Dendritic cell treated with granulocyte-macrophage colony-stimulating factor and Interleukin-4, amounts not matched to agents 40 ng/mL and 50 ng/mL, for 4 days (primary cell): ENCODE measurements at regions not wholly inside any gene's neighbourhood (a gene's known extent, or its start where the extent isn't known, plus 50 kb on each side); places are given as distances from the start of the nearest gene placed in this dataset.
A peak's percentile ranks its signal among the peaks of the same experiment; 100 is the strongest.

Experiments
- H3K27ac Mint-ChIP-seq: one replicate; pipeline ENCODE4 v1.8.0; 2022; ENCODE audit warnings: mild to moderate bottlenecking, mixed read lengths
- H3K27me3 Mint-ChIP-seq: one replicate; pipeline ENCODE4 v1.8.0; 2022; ENCODE audit warnings: mild to moderate bottlenecking, mixed read lengths
- H3K36me3 Mint-ChIP-seq: one replicate; pipeline ENCODE4 v1.8.0; 2022; ENCODE audit warnings: low read depth, mixed read lengths
- H3K4me1 Mint-ChIP-seq: one replicate; pipeline ENCODE4 v1.8.0; 2022; ENCODE audit warnings: low read depth, mixed read lengths
- H3K4me3 Mint-ChIP-seq: one replicate; pipeline ENCODE4 v1.8.0; 2022; ENCODE audit warnings: mild to moderate bottlenecking, moderate library complexity, mixed read lengths
- H3K9me3 Mint-ChIP-seq: one replicate; pipeline ENCODE4 v1.8.0; 2022; ENCODE audit warnings: mixed read lengths
- intact Hi-C: fragments of 100-400 bp; cut with micrococcal nuclease; formaldehyde crosslinking; loops from one replicate; pipeline ENCODE4 v1.15.0; 2022

- peaks cover 36% of the 10 kb centered on the region for H3K4me1 Mint-ChIP-seq
- H3K4me3 Mint-ChIP-seq: no peak overlapping the region
- H3K36me3 Mint-ChIP-seq: peaks cover 8% of the 10 kb centered on the region
- H3K27me3 Mint-ChIP-seq: peaks cover 40% of the 10 kb centered on the region
- H3K9me3 Mint-ChIP-seq: peaks cover 31% of the 10 kb centered on the region
- H3K27ac Mint-ChIP-seq: peak overlapping the region; percentile 85
- intact Hi-C loops: no loop called here
Measured at GRCh38 chr10:93160140-93160539, 86.4 kb downstream of the CYP26A1 start.

- no peak overlapping the region for H3K4me3 Mint-ChIP-seq
- intact Hi-C loops: no loop called here
- peaks cover 24% of the 10 kb centered on the region for H3K9me3 Mint-ChIP-seq
- H3K27ac Mint-ChIP-seq: peak overlapping the region; percentile 85
- peaks cover 8% of the 10 kb centered on the region for H3K36me3 Mint-ChIP-seq
- peaks cover 41% of the 10 kb centered on the region for H3K27me3 Mint-ChIP-seq
- peaks cover 31% of the 10 kb centered on the region for H3K4me1 Mint-ChIP-seq
Measured at GRCh38 chr10:93160829-93161228, 87.1 kb downstream of the CYP26A1 start.

DNA sequence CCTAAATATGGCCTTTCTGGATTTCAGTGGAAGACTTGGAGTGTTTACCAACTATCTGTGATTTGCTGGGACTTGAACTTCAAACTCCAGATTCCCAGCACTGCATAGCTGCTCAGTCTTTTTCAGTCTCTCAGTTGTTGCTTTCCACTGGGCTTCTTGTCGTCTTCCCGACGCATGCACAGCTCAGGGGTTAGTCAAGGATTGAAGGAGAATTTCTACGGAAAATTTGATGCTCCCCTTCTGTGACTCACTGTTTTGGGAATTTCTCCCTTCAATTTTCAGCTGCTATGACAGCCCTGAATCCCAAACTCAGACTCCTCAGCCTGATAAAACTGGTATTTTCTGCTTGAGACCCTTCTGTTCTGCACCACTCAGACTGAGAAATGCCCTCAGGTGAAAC is 91.7 kb downstream of the CYP26A1 start:
- Mint-ChIP-seq H3K4me3 (no peak overlapping the region), H3K4me1 (peaks cover 31% of the 10 kb centered on the region), H3K27me3 (peaks cover 49% of the 10 kb centered on the region), H3K27ac (no peak overlapping the region), H3K36me3 (peaks cover 5% of the 10 kb centered on the region), H3K9me3 (peaks cover 7% of the 10 kb centered on the region)
- intact Hi-C loops: no loop called here

DNA sequence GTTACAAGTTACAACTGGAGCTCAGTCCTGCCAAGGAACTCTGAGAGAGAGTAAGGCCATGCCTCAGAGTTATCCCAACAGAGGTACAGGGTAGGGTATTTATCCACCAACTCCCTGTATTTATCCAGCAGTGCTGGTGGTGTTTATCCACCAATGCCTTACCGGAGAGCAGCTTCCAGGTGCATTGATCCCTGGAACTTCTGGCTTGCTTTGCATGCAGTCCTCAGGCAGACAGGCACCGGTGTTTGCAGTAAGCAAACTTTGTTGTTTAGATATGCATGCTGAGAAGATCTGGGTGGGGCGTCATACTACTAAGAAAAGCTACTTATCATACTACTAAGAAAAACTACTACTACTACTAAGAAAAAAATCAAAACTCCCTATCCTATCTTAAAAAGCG is 92.4 kb downstream of the CYP26A1 start:
- H3K4me3 Mint-ChIP-seq: no peak overlapping the region
- peaks cover 23% of the 10 kb centered on the region for H3K4me1 Mint-ChIP-seq
- peaks cover 9% of the 10 kb centered on the region for H3K36me3 Mint-ChIP-seq
- H3K27ac Mint-ChIP-seq: no peak overlapping the region
- intact Hi-C loops: no loop called here
- H3K9me3 Mint-ChIP-seq: peaks cover 12% of the 10 kb centered on the region
- H3K27me3 Mint-ChIP-seq: peaks cover 51% of the 10 kb centered on the region

- H3K36me3 Mint-ChIP-seq: peaks cover 9% of the 10 kb centered on the region
- no peak overlapping the region for H3K4me3 Mint-ChIP-seq
- peaks cover 50% of the 10 kb centered on the region for H3K27me3 Mint-ChIP-seq
- no peak overlapping the region for H3K27ac Mint-ChIP-seq
- H3K4me1 Mint-ChIP-seq: peaks cover 8% of the 10 kb centered on the region
- peaks cover 12% of the 10 kb centered on the region for H3K9me3 Mint-ChIP-seq
- intact Hi-C loops: loop anchor here (5.0 kb wide), 1 partner anchor 35 kb away; no protein-coding TSS in a partner anchor
Measured at GRCh38 chr10:93171837-93172236, 98.1 kb downstream of the CYP26A1 start.

DNA sequence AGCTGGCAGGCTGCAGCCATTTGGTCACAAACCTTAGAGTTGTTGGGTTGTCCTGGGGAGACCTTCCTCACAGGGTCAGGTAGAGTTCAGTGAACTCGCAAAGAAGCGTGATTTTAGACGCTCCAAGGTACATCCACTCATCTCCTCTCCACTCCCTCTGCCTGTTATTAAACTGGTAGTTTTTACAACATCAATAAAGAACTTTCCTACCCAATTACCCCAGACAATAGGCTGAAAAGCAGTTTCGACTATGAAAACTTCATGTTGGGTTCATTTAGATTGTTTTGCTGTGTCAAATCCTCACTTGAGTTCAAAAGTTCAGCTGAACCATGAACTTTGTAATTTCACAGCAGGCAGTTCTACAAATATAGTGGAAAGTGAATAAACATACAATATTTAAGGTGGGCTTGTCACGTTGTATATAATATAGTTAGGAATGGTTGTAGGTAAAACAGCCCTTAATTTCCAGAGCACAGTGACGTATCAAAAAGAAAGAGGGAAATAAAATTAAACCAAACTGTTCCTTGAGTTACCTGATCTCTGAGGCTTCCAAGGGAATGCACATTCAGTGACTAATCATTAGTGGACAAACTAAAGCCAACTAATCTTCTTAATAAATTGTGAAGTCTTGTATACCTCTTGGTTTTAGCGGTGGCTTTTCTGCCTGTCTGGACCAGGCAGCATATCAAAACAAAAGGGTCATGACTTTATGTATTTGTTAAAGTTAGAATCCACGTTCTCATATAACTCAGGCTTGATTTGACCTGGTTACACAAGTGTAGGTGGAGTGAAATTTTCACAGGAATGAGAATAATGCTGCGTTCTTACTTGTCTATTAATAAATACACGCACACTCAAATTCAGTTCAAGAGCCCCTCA is 100.5 kb downstream of the CYP26A1 start:
- Mint-ChIP-seq H3K4me3 (no peak overlapping the region), H3K27me3 (peaks cover 54% of the 10 kb centered on the region), H3K27ac (no peak overlapping the region), H3K4me1 (no peaks in the 10 kb centered on the region), H3K36me3 (peaks cover 9% of the 10 kb centered on the region), H3K9me3 (peaks cover 12% of the 10 kb centered on the region)
- intact Hi-C loops: loop anchor here (5.0 kb wide), 1 partner anchor 37 kb away; no protein-coding TSS in a partner anchor

GRCh38 chr10:93175490-93175889 is 101.8 kb downstream of the CYP26A1 start:
- peaks cover 53% of the 10 kb centered on the region for H3K27me3 Mint-ChIP-seq
- peaks cover under 1% of the 10 kb centered on the region for H3K4me1 Mint-ChIP-seq
- peaks cover 4% of the 10 kb centered on the region for H3K9me3 Mint-ChIP-seq
- intact Hi-C loops: no loop called here
- peaks cover 2% of the 10 kb centered on the region for H3K36me3 Mint-ChIP-seq
- H3K27ac Mint-ChIP-seq: no peak overlapping the region
- no peak overlapping the region for H3K4me3 Mint-ChIP-seq

GRCh38 chr10:93177511-93177910 is 103.8 kb downstream of the CYP26A1 start:
- Mint-ChIP-seq H3K4me1 (peaks cover 20% of the 10 kb centered on the region), H3K27me3 (peaks cover 58% of the 10 kb centered on the region), H3K4me3 (no peak overlapping the region), H3K27ac (no peak overlapping the region), H3K9me3 (no peaks in the 10 kb centered on the region), H3K36me3 (no peaks in the 10 kb centered on the region)
- intact Hi-C loops: no loop called here

GRCh38 chr10:93178226-93178625 is 104.5 kb downstream of the CYP26A1 start:
- H3K4me1 Mint-ChIP-seq: peaks cover 21% of the 10 kb centered on the region
- H3K36me3 Mint-ChIP-seq: no peaks in the 10 kb centered on the region
- intact Hi-C loops: no loop called here
- no peaks in the 10 kb centered on the region for H3K9me3 Mint-ChIP-seq
- peaks cover 57% of the 10 kb centered on the region for H3K27me3 Mint-ChIP-seq
- no peak overlapping the region for H3K27ac Mint-ChIP-seq
- H3K4me3 Mint-ChIP-seq: no peak overlapping the region

DNA sequence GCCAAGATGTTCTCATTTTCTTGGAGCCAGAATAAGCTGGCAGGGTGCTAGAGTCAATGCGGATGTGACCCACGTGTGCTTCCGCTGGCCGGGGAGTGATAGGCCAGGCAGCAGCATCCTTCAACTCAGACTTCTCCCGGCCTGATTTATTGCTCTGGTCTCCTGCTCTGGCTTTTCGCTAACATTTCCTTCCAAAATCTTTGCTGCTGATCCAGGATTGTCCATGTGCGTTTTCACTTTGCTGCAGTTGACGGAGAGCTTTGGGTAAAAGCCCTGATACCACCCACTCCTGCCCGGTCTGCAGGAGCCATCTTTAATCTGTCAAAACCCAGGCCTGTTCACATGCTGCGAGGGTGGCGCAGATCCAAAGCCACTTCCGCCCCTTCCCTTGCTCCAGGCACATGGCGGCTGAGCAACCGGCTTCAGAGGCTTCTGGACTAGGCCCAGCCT is 106.8 kb downstream of the CYP26A1 start:
- intact Hi-C loops: no loop called here
- no peaks in the 10 kb centered on the region for H3K9me3 Mint-ChIP-seq
- H3K36me3 Mint-ChIP-seq: no peaks in the 10 kb centered on the region
- peaks cover 21% of the 10 kb centered on the region for H3K4me1 Mint-ChIP-seq
- H3K4me3 Mint-ChIP-seq: no peak overlapping the region
- peaks cover 56% of the 10 kb centered on the region for H3K27me3 Mint-ChIP-seq
- no peak overlapping the region for H3K27ac Mint-ChIP-seq

- no peak overlapping the region for H3K27ac Mint-ChIP-seq
- H3K9me3 Mint-ChIP-seq: no peaks in the 10 kb centered on the region
- H3K36me3 Mint-ChIP-seq: no peaks in the 10 kb centered on the region
- no peak overlapping the region for H3K4me3 Mint-ChIP-seq
- peaks cover 21% of the 10 kb centered on the region for H3K4me1 Mint-ChIP-seq
- H3K27me3 Mint-ChIP-seq: peaks cover 50% of the 10 kb centered on the region
- intact Hi-C loops: no loop called here
Measured at GRCh38 chr10:93181271-93182048, 107.8 kb downstream of the CYP26A1 start.

DNA sequence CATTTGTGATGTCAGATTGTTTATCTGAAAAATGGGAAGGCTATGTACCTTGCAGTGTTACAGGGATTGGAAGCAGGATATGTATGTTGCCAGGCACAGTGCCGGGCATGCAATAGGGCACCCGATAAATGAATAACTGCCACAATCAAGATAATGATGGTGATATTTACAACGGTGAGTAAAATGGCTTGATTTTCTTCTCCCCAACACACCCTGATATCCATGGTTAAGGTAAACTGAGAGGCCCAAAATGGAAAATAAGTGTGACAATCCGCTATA is 108.3 kb downstream of the CYP26A1 start:
- Mint-ChIP-seq H3K27ac (no peak overlapping the region), H3K4me3 (no peak overlapping the region), H3K9me3 (no peaks in the 10 kb centered on the region), H3K27me3 (peaks cover 48% of the 10 kb centered on the region), H3K4me1 (peaks cover 21% of the 10 kb centered on the region), H3K36me3 (no peaks in the 10 kb centered on the region)
- intact Hi-C loops: no loop called here

DNA sequence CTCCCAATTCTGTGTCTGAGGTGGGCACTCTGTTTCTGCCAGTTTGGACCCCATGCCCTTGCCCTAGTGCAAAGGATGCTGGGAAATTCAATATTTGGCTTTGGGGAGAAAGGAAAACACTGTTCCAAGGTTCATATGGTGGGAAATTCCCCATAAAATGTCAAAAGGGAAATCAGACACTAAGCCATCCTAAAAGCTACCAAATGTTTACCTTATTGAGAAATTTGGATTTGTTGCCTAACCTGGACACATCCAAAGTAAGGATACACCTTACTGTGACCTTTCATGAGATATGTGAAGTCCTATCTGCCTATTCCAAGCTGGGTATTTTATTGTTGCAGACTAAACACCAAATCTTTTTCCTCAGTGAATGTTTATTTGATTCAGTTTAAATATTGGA is 109.1 kb downstream of the CYP26A1 start:
- H3K9me3 Mint-ChIP-seq: no peaks in the 10 kb centered on the region
- H3K27me3 Mint-ChIP-seq: peaks cover 46% of the 10 kb centered on the region
- H3K4me3 Mint-ChIP-seq: no peak overlapping the region
- H3K4me1 Mint-ChIP-seq: peaks cover 23% of the 10 kb centered on the region
- intact Hi-C loops: no loop called here
- no peak overlapping the region for H3K27ac Mint-ChIP-seq
- no peaks in the 10 kb centered on the region for H3K36me3 Mint-ChIP-seq

DNA sequence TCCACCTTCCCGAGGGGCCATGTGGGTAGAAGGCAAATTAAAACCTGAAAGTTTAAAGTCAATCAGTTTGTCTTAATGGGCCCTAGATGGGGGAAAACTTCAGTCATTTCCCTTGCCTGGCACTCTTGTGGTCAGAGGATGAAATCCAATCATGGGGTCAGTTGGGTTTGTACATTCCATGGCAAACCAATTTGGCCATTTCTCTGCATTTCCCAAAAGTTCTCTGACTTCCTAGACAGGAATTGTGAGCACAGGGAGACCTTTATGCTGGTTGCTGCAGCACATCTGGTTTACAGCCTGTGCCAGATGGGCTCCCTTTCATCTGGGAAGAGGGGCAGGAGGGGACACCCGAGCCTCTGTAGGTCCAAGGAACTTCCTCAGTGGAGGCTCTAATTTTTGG is 113.0 kb downstream of the CYP26A1 start:
- Mint-ChIP-seq H3K4me3 (no peak overlapping the region), H3K9me3 (no peaks in the 10 kb centered on the region), H3K36me3 (no peaks in the 10 kb centered on the region), H3K4me1 (peaks cover 33% of the 10 kb centered on the region), H3K27ac (no peak overlapping the region), H3K27me3 (peaks cover 25% of the 10 kb centered on the region)
- intact Hi-C loops: no loop called here
